ENCODE measurements at regions not wholly inside any gene's neighbourhood (a gene's known extent, or its start where the extent isn't known, plus 50 kb on each side); places are given as distances from the start of the nearest gene placed in this dataset.

DNA sequence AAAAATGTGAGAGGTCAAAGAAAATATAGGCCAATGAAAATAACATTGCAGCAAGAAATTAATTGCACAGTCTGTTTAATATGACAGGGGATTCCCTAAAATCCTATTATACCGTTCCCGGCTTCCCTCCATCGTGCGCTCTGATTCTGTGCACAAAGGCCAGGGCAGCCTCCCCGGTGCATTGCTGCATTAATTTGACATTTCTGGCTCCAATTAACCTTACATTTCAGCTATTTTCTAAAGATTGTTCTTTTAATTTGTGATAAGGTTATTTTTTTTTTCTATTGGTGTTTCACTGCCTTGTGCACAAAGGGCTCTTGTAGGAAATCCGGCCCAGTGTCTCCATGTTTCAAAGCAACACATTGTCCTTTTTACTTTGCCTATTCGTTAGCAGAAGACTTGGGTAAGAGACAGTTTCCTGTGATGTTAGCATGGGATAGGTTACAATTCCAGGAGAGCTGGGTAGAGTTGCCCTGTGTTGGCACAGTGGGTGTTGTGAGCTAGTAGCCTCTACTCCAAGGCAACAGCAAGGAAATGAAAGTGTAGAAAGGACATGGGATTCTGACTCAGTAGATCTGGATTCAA, 257.3 kb upstream of the IGF1R start:
- no peak for DNase-seq (ENCODE audit: low spot score)

DNA sequence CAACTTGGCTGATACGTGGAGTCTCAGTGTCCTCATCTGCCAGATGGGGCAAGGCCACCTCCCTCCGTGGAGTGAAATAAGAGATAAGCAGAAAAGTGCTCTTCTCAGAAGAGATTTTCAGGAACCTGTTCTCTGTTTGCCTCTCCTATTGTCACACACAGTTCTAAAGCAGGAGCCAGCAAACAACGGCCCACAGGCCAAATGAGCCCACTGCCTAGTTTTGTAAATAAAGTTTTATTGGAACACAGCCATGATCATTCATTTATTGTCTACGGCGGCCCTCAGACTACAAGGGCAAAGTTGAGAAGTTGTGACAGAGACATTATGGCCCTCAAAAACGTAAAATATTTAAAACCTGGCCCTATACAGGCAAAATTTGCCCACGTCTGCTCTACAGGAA, 256.8 kb upstream of the IGF1R start:
- DNase-seq (ENCODE audit: low spot score), result no peak

DNA sequence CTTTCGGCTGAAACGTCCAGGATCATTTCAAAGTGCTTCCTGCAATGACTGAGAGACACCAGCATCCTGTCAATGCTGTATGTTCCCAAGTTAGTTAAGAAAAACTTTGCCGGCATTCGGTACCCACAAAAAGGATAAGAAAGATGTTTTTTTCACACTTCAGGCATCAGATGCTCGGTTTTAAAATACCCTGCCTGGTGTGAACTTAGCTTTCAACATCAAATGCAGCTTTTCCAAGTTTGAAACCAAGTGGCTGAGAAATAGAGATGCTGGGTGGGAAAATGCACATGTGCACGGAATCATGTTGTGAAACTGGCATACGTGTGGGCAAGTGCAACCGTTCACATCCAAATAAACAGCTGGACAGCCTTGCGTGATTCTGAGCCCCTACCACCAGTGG, 254.9 kb upstream of the IGF1R start:
- no peak for DNase-seq (ENCODE audit: low spot score)

DNA sequence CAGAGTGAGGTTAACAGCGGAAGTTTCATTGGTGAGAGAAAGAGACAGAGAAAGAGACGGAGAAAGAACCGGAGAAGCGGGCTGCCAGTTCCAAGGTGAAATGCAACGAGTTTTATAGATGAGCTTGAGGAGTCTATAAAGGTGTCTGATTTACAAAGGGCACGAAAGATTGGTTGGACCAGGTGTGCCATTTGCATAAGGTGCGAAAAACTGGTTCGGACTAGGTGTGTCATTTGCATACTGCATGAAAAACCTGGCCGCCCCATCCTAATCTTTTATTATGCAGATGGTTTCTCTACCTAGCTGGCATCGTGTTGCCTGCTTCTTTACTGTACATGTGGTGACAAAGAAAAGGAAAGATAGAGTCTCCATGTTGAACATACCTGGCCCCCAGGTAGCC, 253.8 kb upstream of the IGF1R start:
- no peak for DNase-seq (ENCODE audit: low spot score)

DNA sequence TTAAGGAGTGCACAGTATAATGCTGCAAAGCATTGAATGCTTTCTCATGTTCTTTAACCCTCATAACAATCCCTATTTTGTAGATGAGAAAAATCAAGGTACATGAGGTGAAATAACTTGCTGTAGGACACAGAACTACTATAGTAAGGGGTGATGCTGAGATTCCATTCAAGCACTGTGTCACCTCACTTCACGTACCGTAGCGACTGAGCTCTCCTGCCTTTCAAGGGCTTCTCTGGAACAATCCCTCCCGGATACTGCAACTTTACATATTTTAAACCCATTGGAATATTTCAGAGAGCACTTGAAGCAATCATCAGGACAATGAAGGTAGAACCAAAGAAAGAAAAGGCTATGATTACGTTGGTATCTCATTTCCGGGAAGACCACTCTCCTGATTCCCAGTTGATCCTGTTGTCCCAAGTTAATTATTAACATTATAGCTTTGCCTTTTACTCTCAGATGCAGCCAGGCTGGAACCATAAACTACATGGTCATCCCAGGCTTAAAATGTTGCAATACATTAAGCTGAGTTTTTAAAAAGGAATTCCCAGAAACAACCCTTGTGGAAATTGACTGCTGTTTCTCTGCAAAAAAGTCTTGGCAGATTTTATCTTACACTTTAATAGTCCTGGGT, 252.2 kb upstream of the IGF1R start:
- DNase-seq (ENCODE audit: low spot score), result no peak

DNA sequence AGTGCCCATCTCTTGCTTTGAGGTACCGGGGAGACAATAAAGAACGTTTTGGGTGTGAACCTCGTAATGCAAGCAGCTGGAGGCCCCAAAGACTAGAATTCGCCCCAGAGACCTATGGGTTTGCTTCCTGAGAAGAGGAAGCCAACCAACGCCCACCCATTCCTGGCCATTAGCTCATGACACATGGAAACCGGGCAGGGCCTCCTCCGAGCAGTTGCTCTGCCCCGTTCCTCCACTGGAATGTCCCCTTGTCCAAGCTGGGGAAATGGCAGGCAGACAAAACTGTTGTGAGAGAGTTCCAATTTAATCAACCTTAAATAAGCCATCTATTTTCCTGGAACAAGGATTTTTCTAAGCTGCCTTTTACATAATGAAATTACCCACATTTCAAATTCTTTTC, 250.9 kb upstream of the IGF1R start:
- no peak for DNase-seq (ENCODE audit: low spot score)

DNA sequence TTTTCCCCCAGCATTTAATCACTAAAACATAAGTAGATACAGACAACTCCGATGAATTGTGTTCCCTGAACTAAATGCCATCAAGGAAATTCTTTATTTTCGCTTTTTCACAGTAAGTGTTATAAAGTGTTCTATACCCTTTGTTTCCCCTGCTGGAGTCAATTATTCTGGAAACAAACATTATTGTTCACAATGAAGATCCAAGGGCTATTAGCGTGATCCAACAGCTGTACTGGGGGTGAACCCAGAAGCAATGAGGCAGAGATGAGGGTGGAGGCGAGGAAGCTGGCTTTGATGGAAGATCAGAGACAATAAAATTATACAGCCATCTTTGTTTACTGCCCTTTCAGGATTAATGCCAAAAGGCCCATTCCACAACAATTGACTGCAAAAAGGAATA, 250.3 kb upstream of the IGF1R start:
- no peak for DNase-seq (ENCODE audit: low spot score)

DNA sequence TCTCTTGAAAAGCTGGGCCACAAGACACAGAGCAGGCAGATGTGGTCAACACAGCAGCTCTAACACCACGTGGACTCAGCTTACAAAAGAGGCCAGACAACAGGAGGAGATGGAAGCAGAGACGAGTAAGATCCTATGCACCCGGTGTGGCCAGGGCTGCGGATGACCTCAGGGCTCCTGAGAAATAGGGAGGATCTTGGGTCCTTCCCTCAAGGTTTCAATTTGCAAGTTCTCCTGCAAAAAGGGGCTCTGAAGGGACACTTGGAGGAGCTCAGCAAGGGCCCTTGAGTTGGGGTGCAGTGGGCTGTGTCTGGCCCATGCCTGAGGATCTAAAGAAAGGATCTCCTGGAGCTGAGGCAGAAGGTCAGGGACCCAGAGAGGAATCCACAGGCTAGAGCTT, 249.5 kb upstream of the IGF1R start:
- no peak for DNase-seq (ENCODE audit: low spot score)

DNA sequence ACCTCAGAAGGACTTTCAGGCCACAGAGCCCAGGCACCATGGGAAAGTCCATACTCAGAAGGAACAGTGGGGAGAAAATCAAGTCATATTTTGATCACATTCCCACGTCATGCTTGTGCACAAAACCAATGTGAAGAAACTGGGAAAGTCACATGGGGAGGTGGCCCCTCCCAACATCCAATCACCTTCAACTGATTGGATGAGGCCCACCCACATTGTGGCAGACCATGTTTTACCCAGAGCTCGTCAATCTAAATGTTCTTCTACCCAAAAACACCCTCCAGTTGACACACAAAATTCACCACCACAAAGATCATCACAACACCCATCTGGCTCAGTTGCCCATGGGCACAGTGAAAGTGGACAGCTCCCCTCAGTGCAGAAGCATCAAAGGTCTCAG, 248.2 kb upstream of the IGF1R start:
- DNase-seq (ENCODE audit: low spot score), result no peak

DNA sequence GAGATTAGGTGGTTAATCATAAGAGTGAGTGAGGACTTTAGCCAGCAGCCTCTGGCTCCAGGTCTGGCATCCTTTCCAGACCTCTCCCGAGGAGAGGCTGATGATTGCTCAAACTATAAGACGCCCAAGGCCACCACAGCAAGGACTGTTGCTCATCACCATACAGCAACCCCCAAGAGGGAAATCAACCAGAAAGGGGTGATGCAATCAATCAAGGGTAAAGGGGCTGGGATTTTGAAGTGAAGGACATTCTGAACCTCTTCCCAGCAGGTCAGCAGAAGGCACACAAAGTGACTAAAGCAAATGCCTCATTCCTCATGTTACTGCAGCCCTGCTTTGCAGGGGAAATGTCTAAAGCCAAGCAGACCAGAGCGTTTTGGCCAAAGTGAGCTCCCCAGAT, 247.3 kb upstream of the IGF1R start:
- DNase-seq (ENCODE audit: low spot score), result no peak

DNA sequence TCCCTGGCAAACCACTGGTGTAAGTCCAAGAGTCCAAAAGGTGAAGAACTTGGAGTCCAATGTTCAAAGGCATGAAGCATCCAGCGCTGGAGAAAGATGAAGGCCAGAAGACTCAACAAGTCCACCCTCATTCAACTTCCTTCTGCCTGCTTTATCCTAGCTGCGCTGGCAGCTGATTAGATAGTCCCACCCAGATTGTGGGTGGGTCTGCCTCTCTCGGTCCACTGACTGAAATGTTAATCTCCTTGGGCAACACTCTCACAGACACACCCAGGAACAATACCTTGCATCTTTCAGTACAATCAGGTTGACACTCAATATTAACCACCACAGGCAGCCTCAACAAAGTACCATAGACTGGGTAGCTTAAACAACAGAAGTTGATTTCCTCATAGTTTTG, 245.9 kb upstream of the IGF1R start:
- DNase-seq (ENCODE audit: low spot score), result no peak

DNA sequence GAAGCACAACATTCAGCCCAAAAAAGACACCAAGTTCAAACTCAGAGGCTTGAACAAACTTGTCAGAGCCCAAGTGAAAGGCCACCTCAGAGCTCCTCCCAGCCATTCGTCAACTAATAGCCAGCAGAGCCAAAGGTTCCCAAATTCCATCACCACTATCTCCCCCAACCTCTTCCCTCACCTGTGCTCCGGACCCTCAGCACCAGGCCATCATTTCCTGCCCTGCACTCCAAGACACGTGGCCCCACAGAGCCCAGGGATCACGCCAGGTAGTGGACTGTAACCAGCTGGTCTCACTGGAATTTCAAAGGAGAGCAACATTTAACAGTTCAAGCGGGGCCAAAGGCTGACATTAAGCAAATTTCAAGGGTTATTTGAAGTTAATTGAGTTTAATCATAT, 245.2 kb upstream of the IGF1R start:
- DNase-seq (ENCODE audit: low spot score), result no peak

DNA sequence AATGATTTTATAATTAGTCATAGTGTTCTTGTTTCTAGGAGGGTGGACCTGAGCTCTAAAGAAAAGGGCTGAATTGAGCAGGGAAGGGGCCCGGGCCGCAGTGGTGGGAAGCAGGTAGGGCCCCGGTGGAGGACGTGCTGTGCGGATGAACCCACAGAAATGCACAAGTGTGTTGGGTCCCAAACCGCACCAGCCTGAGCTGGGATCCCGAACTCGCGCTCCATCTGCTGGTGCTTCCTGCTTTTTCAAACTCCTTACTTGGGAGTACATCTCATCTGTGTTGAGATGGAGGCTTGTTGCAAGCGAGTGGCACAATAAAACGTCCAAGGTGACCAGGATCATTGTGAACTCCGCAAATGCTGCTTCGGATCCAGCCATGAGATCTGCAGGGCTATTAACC, 244.8 kb upstream of the IGF1R start:
- DNase-seq (ENCODE audit: low spot score), result no peak

DNA sequence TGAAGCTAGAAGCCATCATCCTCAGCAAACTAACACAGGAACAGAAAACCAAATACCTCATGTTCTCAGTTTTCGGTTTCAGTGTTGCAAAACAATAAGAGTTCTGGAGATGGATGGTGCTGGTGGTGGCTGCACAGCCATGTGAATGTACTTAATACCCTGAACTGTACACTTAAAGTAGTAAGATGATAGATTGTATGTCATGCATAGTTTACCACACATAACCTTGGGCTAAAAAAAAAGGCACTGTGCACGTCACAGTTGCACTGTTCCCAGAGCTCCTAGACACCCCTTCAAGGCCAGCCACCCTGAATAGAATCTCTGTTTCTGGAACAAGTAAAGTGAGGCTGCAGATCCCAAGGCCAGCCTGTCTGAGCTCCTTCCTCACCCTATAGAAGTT, 243.3 kb upstream of the IGF1R start:
- no peak for DNase-seq (ENCODE audit: low spot score)

DNA sequence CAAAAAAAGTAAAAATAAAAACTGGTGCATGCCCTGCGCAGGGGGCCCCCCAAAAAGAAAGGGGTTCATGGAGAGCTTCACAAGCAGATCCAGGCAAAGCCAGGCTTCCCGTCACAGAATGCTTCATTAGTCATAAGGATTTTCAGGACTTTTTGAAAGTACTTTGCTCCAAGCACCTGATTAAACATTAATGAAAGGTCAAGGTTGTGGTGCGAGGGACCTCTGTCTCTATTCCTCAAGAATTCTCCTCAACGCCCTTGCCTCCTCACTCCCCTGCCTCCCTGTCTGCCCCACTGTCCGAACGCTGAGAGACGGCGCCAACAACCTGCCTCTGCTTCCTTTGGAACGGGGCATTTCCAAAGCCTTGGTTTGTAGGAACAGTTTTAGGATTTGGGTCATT, 240.1 kb upstream of the IGF1R start:
- no peak for DNase-seq (ENCODE audit: low spot score)

DNA sequence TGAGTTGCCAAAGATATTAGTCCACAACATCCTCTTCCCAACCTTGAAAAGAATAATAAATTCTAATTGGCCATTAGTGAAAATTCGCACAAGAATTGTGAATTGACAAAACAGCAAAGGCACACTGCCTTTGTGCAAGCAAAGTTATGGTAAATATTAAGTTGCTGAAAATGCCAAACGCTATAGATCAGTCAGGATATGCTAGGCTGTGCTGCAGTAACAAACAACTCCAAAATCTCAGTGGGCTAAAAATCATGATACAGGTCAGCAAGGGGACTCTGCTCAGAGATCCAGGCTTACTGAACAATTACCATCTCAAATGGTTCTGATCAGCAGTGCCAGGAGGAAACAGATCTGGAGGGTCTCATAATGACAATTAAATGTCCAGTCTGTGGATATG, 238.0 kb upstream of the IGF1R start:
- no peak for DNase-seq (ENCODE audit: low spot score)

DNA sequence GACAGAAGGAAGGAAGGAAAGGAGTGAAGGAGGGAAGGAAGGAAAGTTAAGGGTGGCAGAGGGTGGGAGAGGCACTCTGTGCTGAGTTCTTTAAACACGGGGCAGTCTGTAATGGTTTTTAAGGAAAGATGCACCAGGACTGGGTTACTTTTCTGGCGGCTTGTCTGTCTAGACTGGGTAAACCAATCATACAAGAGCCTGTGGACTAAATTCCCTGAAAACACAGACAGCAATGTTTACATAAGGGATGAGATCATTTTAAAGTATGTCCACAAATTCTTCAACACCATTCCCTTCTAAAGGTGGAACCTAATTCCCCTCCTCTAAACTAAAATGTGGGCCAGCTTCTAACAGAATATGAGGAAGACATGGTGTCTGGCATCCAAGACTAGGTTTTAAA, 235.5 kb upstream of the IGF1R start:
- no peak for DNase-seq (ENCODE audit: low spot score)

DNA sequence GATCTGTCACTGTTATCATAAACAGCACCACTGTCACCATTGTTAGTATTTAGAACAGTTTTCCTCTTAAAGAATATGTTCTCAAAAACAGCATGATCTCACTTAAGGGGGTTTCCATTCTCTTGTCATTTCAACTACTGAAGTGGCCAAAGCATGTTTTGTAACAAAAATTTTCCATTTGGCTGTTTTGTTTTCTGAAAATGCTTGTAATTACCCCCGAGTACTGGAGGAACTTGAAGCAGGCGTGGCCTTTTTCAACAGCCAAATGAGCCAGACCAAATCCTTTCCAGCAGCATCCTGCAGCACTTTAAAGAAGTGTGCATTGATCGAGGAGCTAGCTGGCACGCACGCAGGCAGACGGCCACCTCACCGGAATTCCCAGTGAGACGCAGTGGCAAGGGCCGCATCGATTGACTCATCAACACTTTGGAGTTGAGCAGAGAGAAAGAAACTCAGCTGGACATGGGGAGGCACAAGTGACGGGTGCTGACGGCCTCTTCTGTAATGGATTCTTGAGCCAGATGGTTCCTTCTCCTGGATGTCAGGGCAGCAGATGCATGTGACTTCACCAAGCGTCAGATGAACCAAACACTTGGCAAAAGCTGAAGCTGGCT, 234.3 kb upstream of the IGF1R start:
- no peak for DNase-seq (ENCODE audit: low spot score)

DNA sequence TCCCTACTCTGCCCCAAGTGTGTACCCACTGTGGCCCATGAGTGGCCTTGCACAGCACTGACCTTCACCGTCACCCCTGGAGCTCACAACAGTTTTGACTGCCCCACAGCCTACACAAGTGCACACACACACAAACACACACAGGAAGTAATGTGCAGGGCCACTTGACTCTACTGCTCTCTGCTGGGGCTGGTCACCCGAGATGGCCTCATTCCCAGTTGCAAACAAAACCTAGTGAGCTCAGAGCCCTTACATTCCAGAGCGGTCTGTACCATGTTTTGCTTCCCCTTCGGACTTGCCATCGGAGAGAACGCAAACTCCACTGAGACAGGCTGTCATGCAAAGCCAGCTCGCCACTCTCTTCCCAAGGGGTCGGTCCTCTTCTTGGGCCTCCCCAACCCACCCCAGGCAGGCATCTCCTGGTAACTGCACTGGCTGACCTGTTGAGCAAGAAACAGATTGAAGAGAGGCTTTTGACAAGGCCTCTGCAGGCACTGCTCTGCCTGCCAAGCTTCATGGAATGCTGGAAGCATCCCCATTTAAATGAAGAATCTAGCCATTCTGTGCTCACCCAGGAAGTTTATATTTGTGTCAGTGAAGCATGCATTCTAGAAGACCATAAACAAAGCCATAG, 232.0 kb upstream of the IGF1R start:
- DNase-seq (ENCODE audit: low spot score), result no peak

DNA sequence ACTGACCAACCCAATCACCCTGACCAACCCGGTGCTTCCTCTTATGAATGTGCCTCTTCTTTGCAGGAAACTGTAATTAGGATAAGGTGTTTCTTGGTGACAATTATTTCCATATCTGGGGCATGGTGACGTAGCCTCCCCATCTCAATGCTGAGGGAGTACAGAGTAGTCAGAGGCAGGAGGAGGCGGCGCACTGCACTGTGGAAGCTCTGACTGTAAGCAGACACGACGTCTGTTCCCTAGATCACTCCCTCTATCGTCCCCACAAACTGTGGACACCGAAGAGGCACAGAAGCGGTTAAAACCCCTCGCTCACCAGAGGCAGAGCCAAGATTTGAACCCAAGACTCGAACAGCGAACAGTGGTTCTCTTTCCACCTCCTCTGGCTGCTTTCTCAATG, 231.0 kb upstream of the IGF1R start:
- no peak for DNase-seq (ENCODE audit: low spot score)

DNA sequence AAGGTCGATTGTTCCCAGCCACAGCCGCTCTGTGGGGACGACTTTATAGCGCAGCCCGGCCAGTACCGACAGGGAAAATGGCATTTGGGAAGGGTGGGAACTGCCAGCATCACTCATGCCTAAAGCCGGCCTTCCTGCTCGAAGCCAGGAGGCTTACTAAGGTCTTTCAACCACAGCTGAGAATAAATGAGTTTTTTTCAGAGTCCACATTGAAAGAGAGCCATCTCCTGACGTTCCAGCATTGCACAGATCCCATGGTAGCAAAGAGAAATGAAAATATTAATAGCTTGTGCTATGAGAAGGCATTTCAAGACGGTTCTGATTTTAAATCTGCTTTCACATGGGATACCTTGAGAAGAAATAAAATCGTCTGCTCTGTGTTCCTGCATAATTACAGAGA, 230.2 kb upstream of the IGF1R start:
- DNase-seq (ENCODE audit: low spot score), result no peak

DNA sequence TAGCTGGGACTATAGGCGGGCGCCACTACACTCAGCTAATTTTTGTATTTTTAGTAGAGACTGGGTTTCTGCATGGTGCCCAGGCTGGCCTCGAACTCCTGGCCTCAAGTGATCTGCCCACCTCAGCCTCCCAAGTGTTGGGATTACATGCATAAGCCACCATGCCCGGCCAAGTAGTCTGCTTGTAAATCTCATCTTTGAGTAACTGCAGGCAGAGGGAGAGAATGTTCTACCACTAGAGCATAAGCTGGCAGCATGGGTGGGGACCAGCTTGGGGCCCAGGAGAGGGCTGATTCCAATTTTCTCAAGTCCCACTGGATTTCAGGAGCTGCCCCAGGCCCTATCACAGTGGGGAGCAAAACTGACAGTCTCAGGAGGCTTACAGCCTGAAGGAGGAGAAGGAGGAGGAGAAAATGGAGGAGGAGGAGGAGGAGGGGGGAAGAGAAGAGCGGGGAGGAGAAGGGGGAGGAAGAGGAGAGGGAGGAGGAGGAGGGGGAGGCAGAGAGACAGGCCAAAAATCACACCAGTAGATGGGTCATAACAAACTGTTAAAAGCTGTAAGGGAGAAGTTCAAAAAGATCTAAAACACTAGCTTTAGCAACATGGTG, 229.1 kb upstream of the IGF1R start:
- no peak for DNase-seq (ENCODE audit: low spot score)

DNA sequence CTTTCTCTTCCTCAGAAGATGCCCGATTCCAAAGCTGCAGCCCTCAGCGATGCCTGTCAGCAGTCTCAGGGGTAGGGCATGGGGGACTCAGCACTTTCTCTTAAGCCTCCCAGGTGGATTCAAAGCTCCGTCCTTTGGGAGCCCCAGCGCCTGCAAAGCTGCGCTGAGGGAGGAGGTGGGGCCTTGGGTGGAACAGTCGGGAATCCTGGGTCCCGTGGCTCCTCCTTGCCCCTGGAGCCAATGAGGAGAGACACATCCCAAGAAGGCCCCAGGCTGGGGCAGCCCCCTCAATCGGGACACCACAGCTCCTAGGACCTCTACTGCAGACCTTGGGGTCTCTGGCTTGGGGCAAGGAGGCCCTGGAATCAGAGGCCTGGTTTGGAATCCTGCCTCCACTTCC, 227.5 kb upstream of the IGF1R start:
- DNase-seq (ENCODE audit: low spot score), result no peak

Data from globus pallidus (tissue), 1 donor.